ENCODE measurements at regions not wholly inside any gene's neighbourhood (a gene's known extent, or its start where the extent isn't known, plus 50 kb on each side); places are given as distances from the start of the nearest gene placed in this dataset.

GRCh38 chr14:41389355-41389754, 217.3 kb upstream of the LRFN5 start:
- ATAC-seq (no peak), DNase-seq (no peak)
- Mint-ChIP-seq H3K4me3 (no peak overlapping the region), H3K27me3 (no peaks in the 10 kb centered on the region), H3K27ac (no peak overlapping the region), H3K36me3 (ENCODE audit: low read depth) (no peaks in the 10 kb centered on the region), H3K4me1 (no peaks in the 10 kb centered on the region)
- H3K9me3 ChIP-seq (ENCODE audit: control insufficient read depth, low read length, poor library complexity, severe bottlenecking): no peaks in the 10 kb centered on the region

GRCh38 chr14:41385797-41386196, 220.9 kb upstream of the LRFN5 start:
- DNase-seq (no peak), ATAC-seq (no peak)
- H3K9me3 ChIP-seq (ENCODE audit: control insufficient read depth, low read length, poor library complexity, severe bottlenecking): no peaks in the 10 kb centered on the region
- Mint-ChIP-seq H3K4me1 (no peaks in the 10 kb centered on the region), H3K27ac (no peak overlapping the region), H3K27me3 (no peaks in the 10 kb centered on the region), H3K4me3 (no peak overlapping the region), H3K36me3 (ENCODE audit: low read depth) (no peaks in the 10 kb centered on the region)

GRCh38 chr14:41380017-41380416, 226.7 kb upstream of the LRFN5 start:
- Mint-ChIP-seq H3K36me3 (ENCODE audit: low read depth) (no peaks in the 10 kb centered on the region), H3K4me3 (no peak overlapping the region), H3K27ac (no peak overlapping the region), H3K4me1 (no peaks in the 10 kb centered on the region), H3K27me3 (no peaks in the 10 kb centered on the region)
- DNase-seq (no peak), ATAC-seq (no peak)
- peaks cover 3% of the 10 kb centered on the region for H3K9me3 ChIP-seq (ENCODE audit: control insufficient read depth, low read length, poor library complexity, severe bottlenecking)

- Mint-ChIP-seq H3K36me3 (ENCODE audit: low read depth) (no peaks in the 10 kb centered on the region), H3K4me3 (no peak overlapping the region), H3K4me1 (no peaks in the 10 kb centered on the region), H3K27me3 (no peaks in the 10 kb centered on the region), H3K27ac (no peak overlapping the region)
- peaks cover 3% of the 10 kb centered on the region for H3K9me3 ChIP-seq (ENCODE audit: control insufficient read depth, low read length, poor library complexity, severe bottlenecking)
- no peak for ATAC-seq
- DNase-seq: no peak
These were observed 228.2 kb upstream of the LRFN5 start for GRCh38 chr14:41378526-41378925.

- DNase-seq (no peak), ATAC-seq (no peak)
- no peaks in the 10 kb centered on the region for H3K27me3 Mint-ChIP-seq
- no peaks in the 10 kb centered on the region for H3K4me1 Mint-ChIP-seq
- peaks cover 3% of the 10 kb centered on the region for H3K9me3 ChIP-seq (ENCODE audit: control insufficient read depth, low read length, poor library complexity, severe bottlenecking)
- H3K36me3 Mint-ChIP-seq (ENCODE audit: low read depth): no peaks in the 10 kb centered on the region
- H3K4me3 Mint-ChIP-seq: no peak overlapping the region
- H3K27ac Mint-ChIP-seq: no peak overlapping the region
These were observed 228.7 kb upstream of the LRFN5 start for GRCh38 chr14:41377932-41378331.

- H3K36me3 Mint-ChIP-seq (ENCODE audit: low read depth): no peaks in the 10 kb centered on the region
- peaks cover 3% of the 10 kb centered on the region for H3K9me3 ChIP-seq (ENCODE audit: control insufficient read depth, low read length, poor library complexity, severe bottlenecking)
- no peak overlapping the region for H3K27ac Mint-ChIP-seq
- H3K27me3 Mint-ChIP-seq: no peaks in the 10 kb centered on the region
- no peak for ATAC-seq
- H3K4me1 Mint-ChIP-seq: no peaks in the 10 kb centered on the region
- DNase-seq: no peak
- no peak overlapping the region for H3K4me3 Mint-ChIP-seq
These were observed 232.6 kb upstream of the LRFN5 start for GRCh38 chr14:41374092-41374491.

- no peak for DNase-seq
- Mint-ChIP-seq H3K36me3 (ENCODE audit: low read depth) (no peaks in the 10 kb centered on the region), H3K4me1 (no peaks in the 10 kb centered on the region), H3K27me3 (no peaks in the 10 kb centered on the region), H3K27ac (no peak overlapping the region), H3K4me3 (no peak overlapping the region)
- no peaks in the 10 kb centered on the region for H3K9me3 ChIP-seq (ENCODE audit: control insufficient read depth, low read length, poor library complexity, severe bottlenecking)
- no peak for ATAC-seq
These were observed 244.5 kb upstream of the LRFN5 start for GRCh38 chr14:41362139-41362538.

GRCh38 chr14:41360126-41360525, 246.6 kb upstream of the LRFN5 start:
- Mint-ChIP-seq H3K27me3 (no peaks in the 10 kb centered on the region), H3K4me1 (no peaks in the 10 kb centered on the region), H3K4me3 (no peak overlapping the region), H3K27ac (no peak overlapping the region), H3K36me3 (ENCODE audit: low read depth) (no peaks in the 10 kb centered on the region)
- H3K9me3 ChIP-seq (ENCODE audit: control insufficient read depth, low read length, poor library complexity, severe bottlenecking): no peaks in the 10 kb centered on the region
- ATAC-seq (no peak), DNase-seq (no peak)

- H3K27ac Mint-ChIP-seq: no peak overlapping the region
- no peaks in the 10 kb centered on the region for H3K27me3 Mint-ChIP-seq
- ATAC-seq: no peak
- H3K4me3 Mint-ChIP-seq: no peak overlapping the region
- no peak for DNase-seq
- no peaks in the 10 kb centered on the region for H3K4me1 Mint-ChIP-seq
- no peaks in the 10 kb centered on the region for H3K9me3 ChIP-seq (ENCODE audit: control insufficient read depth, low read length, poor library complexity, severe bottlenecking)
- H3K36me3 Mint-ChIP-seq (ENCODE audit: low read depth): no peaks in the 10 kb centered on the region
These were observed 250.8 kb upstream of the LRFN5 start for GRCh38 chr14:41355866-41356265.

- no peak for ATAC-seq
- Mint-ChIP-seq H3K4me1 (no peaks in the 10 kb centered on the region), H3K27me3 (no peaks in the 10 kb centered on the region), H3K27ac (no peak overlapping the region), H3K36me3 (ENCODE audit: low read depth) (no peaks in the 10 kb centered on the region), H3K4me3 (no peak overlapping the region)
- H3K9me3 ChIP-seq (ENCODE audit: control insufficient read depth, low read length, poor library complexity, severe bottlenecking): no peaks in the 10 kb centered on the region
- no peak for DNase-seq
These were observed 256.2 kb upstream of the LRFN5 start for GRCh38 chr14:41350476-41350875.

GRCh38 chr14:41349289-41349910, 257.3 kb upstream of the LRFN5 start:
- H3K9me3 ChIP-seq (ENCODE audit: control insufficient read depth, low read length, poor library complexity, severe bottlenecking): no peaks in the 10 kb centered on the region
- DNase-seq (no peak), ATAC-seq (no peak)
- no peaks in the 10 kb centered on the region for H3K4me1 Mint-ChIP-seq
- H3K36me3 Mint-ChIP-seq (ENCODE audit: low read depth): no peaks in the 10 kb centered on the region
- no peaks in the 10 kb centered on the region for H3K27me3 Mint-ChIP-seq
- no peak overlapping the region for H3K27ac Mint-ChIP-seq
- no peak overlapping the region for H3K4me3 Mint-ChIP-seq

- no peak overlapping the region for H3K4me3 Mint-ChIP-seq
- no peaks in the 10 kb centered on the region for H3K36me3 Mint-ChIP-seq (ENCODE audit: low read depth)
- H3K9me3 ChIP-seq (ENCODE audit: control insufficient read depth, low read length, poor library complexity, severe bottlenecking): no peaks in the 10 kb centered on the region
- no peak overlapping the region for H3K27ac Mint-ChIP-seq
- no peak for DNase-seq
- H3K4me1 Mint-ChIP-seq: no peaks in the 10 kb centered on the region
- no peaks in the 10 kb centered on the region for H3K27me3 Mint-ChIP-seq
- no peak for ATAC-seq
These were observed 262.8 kb upstream of the LRFN5 start for GRCh38 chr14:41343857-41344256.

- Mint-ChIP-seq H3K27ac (no peak overlapping the region), H3K4me1 (no peaks in the 10 kb centered on the region), H3K4me3 (no peak overlapping the region), H3K36me3 (ENCODE audit: low read depth) (no peaks in the 10 kb centered on the region), H3K27me3 (no peaks in the 10 kb centered on the region)
- ATAC-seq (no peak), DNase-seq (no peak)
- no peaks in the 10 kb centered on the region for H3K9me3 ChIP-seq (ENCODE audit: control insufficient read depth, low read length, poor library complexity, severe bottlenecking)
These were observed 293.5 kb upstream of the LRFN5 start for GRCh38 chr14:41313196-41313595.

GRCh38 chr14:41303506-41303905, 303.2 kb upstream of the LRFN5 start:
- Mint-ChIP-seq H3K4me3 (no peak overlapping the region), H3K4me1 (no peaks in the 10 kb centered on the region), H3K36me3 (ENCODE audit: low read depth) (no peaks in the 10 kb centered on the region), H3K27ac (no peak overlapping the region), H3K27me3 (no peaks in the 10 kb centered on the region)
- ATAC-seq (no peak), DNase-seq (no peak)
- H3K9me3 ChIP-seq (ENCODE audit: control insufficient read depth, low read length, poor library complexity, severe bottlenecking): no peaks in the 10 kb centered on the region
